ENCODE measurements at regions not wholly inside any gene's neighbourhood (a gene's known extent, or its start where the extent isn't known, plus 50 kb on each side); places are given as distances from the start of the nearest gene placed in this dataset.

DNA sequence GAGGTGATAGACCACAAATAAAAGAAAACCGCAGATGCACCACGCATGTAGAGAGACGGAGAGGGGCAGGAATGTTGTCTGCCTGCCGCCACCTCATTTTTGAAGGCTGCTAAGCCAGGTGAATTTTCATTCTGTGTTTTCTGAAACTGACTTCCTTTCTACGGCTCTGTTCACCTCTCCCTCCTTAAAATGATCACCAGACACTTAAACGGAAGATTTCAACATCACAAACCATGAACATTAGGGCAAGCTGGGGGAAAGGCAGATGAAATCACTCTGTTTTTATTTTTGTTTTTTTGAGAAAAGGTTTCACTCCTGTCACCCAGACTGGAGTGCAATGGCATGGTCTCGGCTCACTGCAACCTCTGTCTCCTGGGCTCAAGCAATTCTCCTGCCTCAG lies 232.4 kb downstream of the MIAT start:
- TF ChIP-seq FOXP2 (optimal IDR thresholded peaks at IDR 0.05; ENCODE audit: borderline replicate concordance, extremely low read depth, extremely low read length, insufficient read depth) (no peak), SIN3A (IDR thresholded peaks at IDR 0.05; ENCODE audit: borderline replicate concordance, insufficient read depth, low read length) (no peak), POLR2AphosphoS5 (IDR thresholded peaks at IDR 0.05; ENCODE audit: low read depth, low read length) (no peak), TAF1 (IDR thresholded peaks at IDR 0.05; ENCODE audit: borderline replicate concordance, insufficient read depth, low read length) (no peak)
- TF ChIP-seq, protein P1, sequence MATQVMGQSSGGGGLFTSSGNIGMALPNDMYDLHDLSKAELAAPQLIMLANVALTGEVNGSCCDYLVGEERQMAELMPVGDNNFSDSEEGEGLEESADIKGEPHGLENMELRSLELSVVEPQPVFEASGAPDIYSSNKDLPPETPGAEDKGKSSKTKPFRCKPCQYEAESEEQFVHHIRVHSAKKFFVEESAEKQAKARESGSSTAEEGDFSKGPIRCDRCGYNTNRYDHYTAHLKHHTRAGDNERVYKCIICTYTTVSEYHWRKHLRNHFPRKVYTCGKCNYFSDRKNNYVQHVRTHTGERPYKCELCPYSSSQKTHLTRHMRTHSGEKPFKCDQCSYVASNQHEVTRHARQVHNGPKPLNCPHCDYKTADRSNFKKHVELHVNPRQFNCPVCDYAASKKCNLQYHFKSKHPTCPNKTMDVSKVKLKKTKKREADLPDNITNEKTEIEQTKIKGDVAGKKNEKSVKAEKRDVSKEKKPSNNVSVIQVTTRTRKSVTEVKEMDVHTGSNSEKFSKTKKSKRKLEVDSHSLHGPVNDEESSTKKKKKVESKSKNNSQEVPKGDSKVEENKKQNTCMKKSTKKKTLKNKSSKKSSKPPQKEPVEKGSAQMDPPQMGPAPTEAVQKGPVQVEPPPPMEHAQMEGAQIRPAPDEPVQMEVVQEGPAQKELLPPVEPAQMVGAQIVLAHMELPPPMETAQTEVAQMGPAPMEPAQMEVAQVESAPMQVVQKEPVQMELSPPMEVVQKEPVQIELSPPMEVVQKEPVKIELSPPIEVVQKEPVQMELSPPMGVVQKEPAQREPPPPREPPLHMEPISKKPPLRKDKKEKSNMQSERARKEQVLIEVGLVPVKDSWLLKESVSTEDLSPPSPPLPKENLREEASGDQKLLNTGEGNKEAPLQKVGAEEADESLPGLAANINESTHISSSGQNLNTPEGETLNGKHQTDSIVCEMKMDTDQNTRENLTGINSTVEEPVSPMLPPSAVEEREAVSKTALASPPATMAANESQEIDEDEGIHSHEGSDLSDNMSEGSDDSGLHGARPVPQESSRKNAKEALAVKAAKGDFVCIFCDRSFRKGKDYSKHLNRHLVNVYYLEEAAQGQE (IDR thresholded peaks at IDR 0.05; ENCODE audit: insufficient read depth in 1 of 2, low read depth in 2 of 2, low read length in 2 of 2), result no peak

- TF ChIP-seq POLR2AphosphoS5 (IDR thresholded peaks at IDR 0.05; ENCODE audit: low read depth, low read length) (no peak), FOXP2 (optimal IDR thresholded peaks at IDR 0.05; ENCODE audit: borderline replicate concordance, extremely low read depth, extremely low read length, insufficient read depth) (no peak), TAF1 (IDR thresholded peaks at IDR 0.05; ENCODE audit: borderline replicate concordance, insufficient read depth, low read length) (no peak), SIN3A (IDR thresholded peaks at IDR 0.05; ENCODE audit: borderline replicate concordance, insufficient read depth, low read length) (no peak)
- TF ChIP-seq, protein P1 (IDR thresholded peaks at IDR 0.05; ENCODE audit: insufficient read depth in 1 of 2, low read depth in 2 of 2, low read length in 2 of 2), result no peak
Measured at GRCh38 chr22:26890870-26891269, 233.5 kb downstream of the MIAT start.

DNA sequence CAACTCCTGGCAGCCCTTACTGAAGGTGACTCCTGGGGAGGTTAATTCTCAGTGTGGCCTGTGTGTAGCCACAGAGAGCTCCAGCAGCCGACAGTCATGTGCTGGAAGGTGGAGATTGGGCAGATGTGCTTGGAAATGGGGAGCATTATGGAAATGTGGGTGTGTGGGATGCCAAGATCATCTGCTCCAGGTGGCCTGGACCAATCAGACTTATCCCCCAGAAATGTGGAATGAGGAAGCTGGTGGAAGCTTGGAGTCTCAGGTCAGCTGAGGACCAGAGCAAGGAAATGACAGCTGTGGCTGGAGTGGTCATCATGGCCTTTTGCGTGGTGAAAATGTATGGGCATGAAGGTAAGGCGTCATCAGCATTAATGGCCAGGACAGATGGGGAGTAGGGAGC lies 234.0 kb downstream of the MIAT start:
- TF ChIP-seq, protein P1 (IDR thresholded peaks at IDR 0.05; ENCODE audit: insufficient read depth in 1 of 2, low read depth in 2 of 2, low read length in 2 of 2), result no peak
- no peak for TF ChIP-seq POLR2AphosphoS5 (IDR thresholded peaks at IDR 0.05; ENCODE audit: low read depth, low read length)
- TF ChIP-seq SIN3A (IDR thresholded peaks at IDR 0.05; ENCODE audit: borderline replicate concordance, insufficient read depth, low read length), result no peak
- no peak for TF ChIP-seq TAF1 (IDR thresholded peaks at IDR 0.05; ENCODE audit: borderline replicate concordance, insufficient read depth, low read length)
- no peak for TF ChIP-seq FOXP2 (optimal IDR thresholded peaks at IDR 0.05; ENCODE audit: borderline replicate concordance, extremely low read depth, extremely low read length, insufficient read depth)

DNA sequence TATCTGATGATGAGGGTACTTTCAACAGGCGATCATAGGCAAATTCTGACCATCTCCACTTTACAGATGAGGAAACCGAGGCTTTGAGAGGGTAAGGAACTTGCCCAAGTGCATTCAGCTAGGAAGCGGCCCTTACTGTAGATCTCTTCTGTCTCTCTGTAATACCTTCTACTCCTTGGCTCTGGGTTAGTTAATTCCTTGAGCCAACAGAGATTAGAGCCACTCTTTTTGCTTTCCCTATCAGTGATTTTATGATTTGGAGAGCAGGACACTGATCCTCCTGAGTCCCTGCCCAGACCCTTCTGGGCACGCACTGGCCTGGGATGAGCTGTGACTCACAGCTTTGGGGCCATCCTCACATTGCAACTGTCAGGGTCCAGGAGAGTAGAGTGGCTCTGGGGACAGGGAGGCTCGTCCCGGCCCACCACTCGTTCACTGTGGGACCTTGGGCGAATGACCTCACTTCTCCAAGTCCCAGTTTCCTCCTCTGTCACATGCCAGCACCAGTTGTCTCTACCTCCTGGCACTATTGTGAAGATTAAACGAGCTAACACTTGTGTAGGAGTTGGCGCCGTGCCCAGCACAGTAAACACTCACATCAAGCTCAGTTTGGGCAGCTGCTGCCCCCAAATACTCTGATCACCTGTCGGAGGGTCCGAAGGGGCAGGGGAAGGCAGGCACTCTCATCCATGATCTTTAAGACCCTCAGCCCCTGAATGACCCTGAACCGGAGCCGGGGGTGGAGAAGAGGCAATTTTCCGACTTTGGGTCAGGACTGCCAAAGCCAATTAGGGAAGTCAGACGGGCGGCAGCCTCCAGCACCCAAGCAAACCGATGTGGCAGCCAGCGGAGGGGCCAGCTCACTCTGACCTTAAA lies 235.0 kb downstream of the MIAT start:
- TF ChIP-seq POLR2AphosphoS5 (IDR thresholded peaks at IDR 0.05; ENCODE audit: low read depth, low read length) (no peak), FOXP2 (optimal IDR thresholded peaks at IDR 0.05; ENCODE audit: borderline replicate concordance, extremely low read depth, extremely low read length, insufficient read depth) (no peak), SIN3A (IDR thresholded peaks at IDR 0.05; ENCODE audit: borderline replicate concordance, insufficient read depth, low read length) (no peak), TAF1 (IDR thresholded peaks at IDR 0.05; ENCODE audit: borderline replicate concordance, insufficient read depth, low read length) (no peak)
- TF ChIP-seq, protein P1 (IDR thresholded peaks at IDR 0.05; ENCODE audit: insufficient read depth in 1 of 2, low read depth in 2 of 2, low read length in 2 of 2), result no peak

All from PFSK-1 (cell line).